ENCODE measurements at regions not wholly inside any gene's neighbourhood (a gene's known extent, or its start where the extent isn't known, plus 50 kb on each side); places are given as distances from the start of the nearest gene placed in this dataset.

DNA sequence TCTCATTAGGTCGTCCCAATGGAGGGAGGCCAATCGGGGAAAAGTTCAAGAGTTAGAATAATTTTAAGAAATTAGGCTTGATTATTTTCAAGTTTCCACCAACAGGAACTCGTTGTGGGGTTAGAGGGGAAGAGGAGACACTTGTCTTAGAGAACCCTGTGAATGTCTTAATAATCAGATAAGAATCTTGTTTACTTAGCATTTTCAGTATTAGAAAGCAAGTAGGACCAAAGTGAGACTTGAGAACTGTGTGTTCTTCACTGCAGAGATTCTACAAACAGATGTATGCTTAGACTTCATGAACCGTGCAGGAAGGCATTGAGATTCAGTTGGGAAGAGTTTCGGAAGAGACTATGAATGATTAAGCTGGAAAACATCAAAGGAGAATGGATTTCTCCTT lies 69.0 kb upstream of the HMHB1 start:
- TF ChIP-seq POLR2AphosphoS5 (IDR thresholded peaks at IDR 0.05) (no peak), POLR2A (IDR thresholded peaks at IDR 0.05) (no peak)
- TF ChIP-seq, protein P1, sequence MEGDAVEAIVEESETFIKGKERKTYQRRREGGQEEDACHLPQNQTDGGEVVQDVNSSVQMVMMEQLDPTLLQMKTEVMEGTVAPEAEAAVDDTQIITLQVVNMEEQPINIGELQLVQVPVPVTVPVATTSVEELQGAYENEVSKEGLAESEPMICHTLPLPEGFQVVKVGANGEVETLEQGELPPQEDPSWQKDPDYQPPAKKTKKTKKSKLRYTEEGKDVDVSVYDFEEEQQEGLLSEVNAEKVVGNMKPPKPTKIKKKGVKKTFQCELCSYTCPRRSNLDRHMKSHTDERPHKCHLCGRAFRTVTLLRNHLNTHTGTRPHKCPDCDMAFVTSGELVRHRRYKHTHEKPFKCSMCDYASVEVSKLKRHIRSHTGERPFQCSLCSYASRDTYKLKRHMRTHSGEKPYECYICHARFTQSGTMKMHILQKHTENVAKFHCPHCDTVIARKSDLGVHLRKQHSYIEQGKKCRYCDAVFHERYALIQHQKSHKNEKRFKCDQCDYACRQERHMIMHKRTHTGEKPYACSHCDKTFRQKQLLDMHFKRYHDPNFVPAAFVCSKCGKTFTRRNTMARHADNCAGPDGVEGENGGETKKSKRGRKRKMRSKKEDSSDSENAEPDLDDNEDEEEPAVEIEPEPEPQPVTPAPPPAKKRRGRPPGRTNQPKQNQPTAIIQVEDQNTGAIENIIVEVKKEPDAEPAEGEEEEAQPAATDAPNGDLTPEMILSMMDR (IDR thresholded peaks at IDR 0.05): no peak

Data from sigmoid colon (tissue), 4 donors.